Activated naive CD8-positive, alpha-beta T cell treated with anti-CD3 and anti-CD28 coated beads, Interleukin-2, amount 50 U/mL, for 24 hours (primary cell): ENCODE measurements at regions not wholly inside any gene's neighbourhood (a gene's known extent, or its start where the extent isn't known, plus 50 kb on each side); places are given as distances from the start of the nearest gene placed in this dataset.
"Not testable (repeated sequence)": the region's sequence is repeated elsewhere in the genome, so short reads cannot be mapped to it uniquely, and the experiment has no call there.

Source experiments
- ATAC-seq: fragments of 150-1000 bp; cut with Tn5 transposase; one replicate; pipeline ENCODE4 v1.10.0; 2021
- DNase-seq: peaks from one replicate; pipeline ENCODE4 v3.0.0; 2021
- H3K27ac Mint-ChIP-seq: one replicate; pipeline ENCODE4 v1.8.0; 2021; ENCODE audit warnings: mild to moderate bottlenecking, mixed read lengths
- H3K27me3 Mint-ChIP-seq: one replicate; pipeline ENCODE4 v1.8.0; 2021; ENCODE audit warnings: mixed read lengths
- H3K36me3 Mint-ChIP-seq: one replicate; pipeline ENCODE4 v1.8.0; 2021; ENCODE audit warnings: low read depth, mixed read lengths
- H3K4me1 Mint-ChIP-seq: one replicate; pipeline ENCODE4 v1.8.0; 2021; ENCODE audit warnings: mixed read lengths
- H3K4me3 Mint-ChIP-seq: one replicate; pipeline ENCODE4 v1.8.0; 2021; ENCODE audit warnings: mild to moderate bottlenecking, moderate library complexity, mixed read lengths
- H3K9me3 Mint-ChIP-seq: one replicate; pipeline ENCODE4 v1.8.0; 2021; ENCODE audit warnings: mixed read lengths

GRCh38 chr16:26721290-26721689, 345.4 kb upstream of the C16orf82 start:
- no peak for DNase-seq
- H3K27ac Mint-ChIP-seq: no peak overlapping the region
- no peak for ATAC-seq
- H3K4me1 Mint-ChIP-seq: no peaks in the 10 kb centered on the region
- peaks cover 9% of the 10 kb centered on the region for H3K27me3 Mint-ChIP-seq
- no peaks in the 10 kb centered on the region for H3K9me3 Mint-ChIP-seq
- H3K36me3 Mint-ChIP-seq: no peaks in the 10 kb centered on the region
- H3K4me3 Mint-ChIP-seq: no peak overlapping the region

- H3K27ac Mint-ChIP-seq, ATAC-seq, H3K9me3 Mint-ChIP-seq, H3K4me3 Mint-ChIP-seq, H3K4me1 Mint-ChIP-seq, H3K36me3 Mint-ChIP-seq, DNase-seq: not testable (repeated sequence)
- peaks cover 10% of the 10 kb centered on the region for H3K27me3 Mint-ChIP-seq
These were observed 344.8 kb upstream of the C16orf82 start for GRCh38 chr16:26721957-26722356.

GRCh38 chr16:26724189-26724588, 342.5 kb upstream of the C16orf82 start:
- Mint-ChIP-seq H3K9me3 (no peaks in the 10 kb centered on the region), H3K27me3 (peaks cover 15% of the 10 kb centered on the region), H3K4me1 (no peaks in the 10 kb centered on the region), H3K36me3 (no peaks in the 10 kb centered on the region), H3K27ac (no peak overlapping the region), H3K4me3 (no peak overlapping the region)
- ATAC-seq (no peak), DNase-seq (no peak)

GRCh38 chr16:26727848-26728247, 338.9 kb upstream of the C16orf82 start:
- Mint-ChIP-seq H3K27ac (no peak overlapping the region), H3K36me3 (no peaks in the 10 kb centered on the region), H3K9me3 (no peaks in the 10 kb centered on the region), H3K4me3 (no peak overlapping the region), H3K4me1 (no peaks in the 10 kb centered on the region), H3K27me3 (peaks cover 15% of the 10 kb centered on the region)
- ATAC-seq (no peak), DNase-seq (no peak)

- H3K4me1 Mint-ChIP-seq: no peaks in the 10 kb centered on the region
- ATAC-seq: no peak
- no peak overlapping the region for H3K27ac Mint-ChIP-seq
- DNase-seq: no peak
- H3K36me3 Mint-ChIP-seq: no peaks in the 10 kb centered on the region
- no peaks in the 10 kb centered on the region for H3K9me3 Mint-ChIP-seq
- H3K4me3 Mint-ChIP-seq: no peak overlapping the region
- peaks cover 13% of the 10 kb centered on the region for H3K27me3 Mint-ChIP-seq
These were observed 336.7 kb upstream of the C16orf82 start for GRCh38 chr16:26729951-26730541.

- H3K27ac Mint-ChIP-seq: no peak overlapping the region
These were observed 335.0 kb upstream of the C16orf82 start for GRCh38 chr16:26731729-26732128.

GRCh38 chr16:26733710-26734109, 333.0 kb upstream of the C16orf82 start:
- Mint-ChIP-seq H3K27ac (no peak overlapping the region), H3K4me3 (no peak overlapping the region), H3K27me3 (peaks cover 14% of the 10 kb centered on the region), H3K4me1 (no peaks in the 10 kb centered on the region), H3K9me3 (peaks cover 3% of the 10 kb centered on the region), H3K36me3 (no peaks in the 10 kb centered on the region)
- DNase-seq (no peak), ATAC-seq (no peak)

More at GRCh38 chr16:26731729-26732128, 335.0 kb upstream of the C16orf82 start:
- Mint-ChIP-seq H3K4me1 (no peaks in the 10 kb centered on the region), H3K9me3 (peaks cover 3% of the 10 kb centered on the region), H3K27me3 (peaks cover 20% of the 10 kb centered on the region), H3K36me3 (no peaks in the 10 kb centered on the region), H3K4me3 (no peak overlapping the region)
- DNase-seq (no peak), ATAC-seq (no peak)

GRCh38 chr16:26735521-26735920, 331.2 kb upstream of the C16orf82 start:
- Mint-ChIP-seq H3K27me3 (peaks cover 9% of the 10 kb centered on the region), H3K4me3 (no peak overlapping the region), H3K36me3 (no peaks in the 10 kb centered on the region), H3K9me3 (peaks cover 3% of the 10 kb centered on the region), H3K4me1 (no peaks in the 10 kb centered on the region), H3K27ac (no peak overlapping the region)
- DNase-seq (no peak), ATAC-seq (no peak)

- no peak for ATAC-seq
- Mint-ChIP-seq H3K4me3 (no peak overlapping the region), H3K4me1 (no peaks in the 10 kb centered on the region), H3K27ac (no peak overlapping the region), H3K27me3 (peaks cover 9% of the 10 kb centered on the region), H3K9me3 (peaks cover 3% of the 10 kb centered on the region), H3K36me3 (no peaks in the 10 kb centered on the region)
- no peak for DNase-seq
These were observed 330.6 kb upstream of the C16orf82 start for GRCh38 chr16:26736084-26736483.

GRCh38 chr16:26740771-26741170, 326.0 kb upstream of the C16orf82 start:
- DNase-seq (no peak), ATAC-seq (no peak)
- no peak overlapping the region for H3K27ac Mint-ChIP-seq
- H3K36me3 Mint-ChIP-seq: no peaks in the 10 kb centered on the region
- H3K27me3 Mint-ChIP-seq: peaks cover 13% of the 10 kb centered on the region
- H3K4me1 Mint-ChIP-seq: no peaks in the 10 kb centered on the region
- H3K4me3 Mint-ChIP-seq: no peak overlapping the region
- peaks cover 3% of the 10 kb centered on the region for H3K9me3 Mint-ChIP-seq

GRCh38 chr16:26742040-26742439, 324.7 kb upstream of the C16orf82 start:
- H3K27me3 Mint-ChIP-seq: peaks cover 10% of the 10 kb centered on the region
- no peaks in the 10 kb centered on the region for H3K4me1 Mint-ChIP-seq
- H3K9me3 Mint-ChIP-seq: no peaks in the 10 kb centered on the region
- H3K4me3 Mint-ChIP-seq: no peak overlapping the region
- no peaks in the 10 kb centered on the region for H3K36me3 Mint-ChIP-seq
- no peak for DNase-seq
- no peak for ATAC-seq
- H3K27ac Mint-ChIP-seq: no peak overlapping the region

- Mint-ChIP-seq H3K36me3 (no peaks in the 10 kb centered on the region), H3K9me3 (no peaks in the 10 kb centered on the region), H3K4me3 (no peak overlapping the region), H3K27me3 (peaks cover 13% of the 10 kb centered on the region), H3K4me1 (no peaks in the 10 kb centered on the region), H3K27ac (no peak overlapping the region)
- ATAC-seq: no peak
- no peak for DNase-seq
These were observed 322.3 kb upstream of the C16orf82 start for GRCh38 chr16:26744430-26744829.

GRCh38 chr16:26747760-26748159, 319.0 kb upstream of the C16orf82 start:
- no peaks in the 10 kb centered on the region for H3K4me1 Mint-ChIP-seq
- H3K27ac Mint-ChIP-seq: no peak overlapping the region
- no peak overlapping the region for H3K4me3 Mint-ChIP-seq
- H3K36me3 Mint-ChIP-seq: no peaks in the 10 kb centered on the region
- H3K27me3 Mint-ChIP-seq: peaks cover 21% of the 10 kb centered on the region
- no peaks in the 10 kb centered on the region for H3K9me3 Mint-ChIP-seq
- no peak for DNase-seq
- ATAC-seq: no peak

- Mint-ChIP-seq H3K4me3 (no peak overlapping the region), H3K27me3 (peaks cover 19% of the 10 kb centered on the region), H3K27ac (no peak overlapping the region), H3K9me3 (no peaks in the 10 kb centered on the region), H3K36me3 (no peaks in the 10 kb centered on the region), H3K4me1 (no peaks in the 10 kb centered on the region)
- no peak for DNase-seq
- ATAC-seq: no peak
These were observed 317.7 kb upstream of the C16orf82 start for GRCh38 chr16:26749072-26749471.

- Mint-ChIP-seq H3K4me1 (no peaks in the 10 kb centered on the region), H3K27me3 (peaks cover 15% of the 10 kb centered on the region), H3K9me3 (peaks cover 4% of the 10 kb centered on the region), H3K4me3 (no peak overlapping the region), H3K36me3 (no peaks in the 10 kb centered on the region), H3K27ac (no peak overlapping the region)
- no peak for DNase-seq
- ATAC-seq: no peak
These were observed 314.6 kb upstream of the C16orf82 start for GRCh38 chr16:26752166-26752565.

GRCh38 chr16:26756633-26757032, 310.1 kb upstream of the C16orf82 start:
- Mint-ChIP-seq H3K27me3 (peaks cover 7% of the 10 kb centered on the region), H3K36me3 (no peaks in the 10 kb centered on the region), H3K4me1 (no peaks in the 10 kb centered on the region), H3K27ac (no peak overlapping the region), H3K4me3 (no peak overlapping the region), H3K9me3 (peaks cover 7% of the 10 kb centered on the region)
- DNase-seq (no peak), ATAC-seq (no peak)
